PC-3 (cell line): ENCODE measurements at regions not wholly inside any gene's neighbourhood (a gene's known extent, or its start where the extent isn't known, plus 50 kb on each side); places are given as distances from the start of the nearest gene placed in this dataset.
A peak's percentile ranks its signal among the peaks of the same experiment; 100 is the strongest.

Experiments used
- ATAC-seq: fragments of 200-7000 bp; cut with Tn5 transposase; 2 replicates; pipeline ENCODE4 v1.9.1; 2020; ENCODE audit warnings: mild to moderate bottlenecking, moderate library complexity
- BruUV-seq: library from RNA; stranded (reverse); fragments of 400-500 nt; replicated peaks from 2 replicates; lab custom pipeline; 2021; lab: Mats Ljungman, UMichigan
- CTCF ChIA-PET: fragments of 300-600 bp; sonication (Branson Sonifier 250); formaldehyde crosslinking; loops from one replicate; lab custom pipeline; 2022; ENCODE audit warnings: antibody characterized with exemption; lab: Charles Lee
- POLR2A ChIA-PET: fragments of 300-600 bp; sonication (Branson Sonifier 250); formaldehyde crosslinking; loops from one replicate; lab custom pipeline; 2022; ENCODE audit warnings: antibody characterized with exemption; ENCODE audit not compliant: unreplicated experiment; lab: Charles Lee
- DNase-seq: peaks from one replicate; pipeline ENCODE4 v3.0.0-alpha.2; 2015
- H2AFZ ChIP-seq: fragments of 300-600 bp; sonication (generic); 2 replicates; pipeline ENCODE4 v1.6.0; 2016; ENCODE audit warnings: antibody characterized with exemption, low read length
- H3F3A ChIP-seq: fragments of 300-600 bp; sonication (generic); one replicate; pipeline ENCODE4 v1.6.0; 2017; ENCODE audit warnings: antibody characterized with exemption, low read length, control low read depth, mild to moderate bottlenecking; ENCODE audit not compliant: unreplicated experiment
- H3K27ac ChIP-seq: fragments of 300-600 bp; sonication (generic); 2 replicates; pipeline ENCODE4 v1.5.1; 2016; ENCODE audit warnings: mild to moderate bottlenecking, low read length
- H3K27me3 ChIP-seq: fragments of 300-600 bp; sonication (generic); 2 replicates; pipeline ENCODE4 v1.6.1; 2016; ENCODE audit warnings: low read length, mixed read lengths
- H3K36me3 ChIP-seq: fragments of 300-600 bp; sonication (generic); 2 replicates; pipeline ENCODE4 v1.6.1; 2016; ENCODE audit warnings: low read depth, mixed run types, low read length, mixed read lengths
- H3K4me1 ChIP-seq: fragments of 300-600 bp; sonication (generic); 2 replicates; pipeline ENCODE4 v1.5.1; 2016; ENCODE audit warnings: low read length; ENCODE audit not compliant: insufficient read depth
- H3K4me2 ChIP-seq: fragments of 300-600 bp; sonication (generic); 2 replicates; pipeline ENCODE4 v1.6.0; 2016; ENCODE audit warnings: low read length
- H3K4me3 ChIP-seq: fragments of 300-600 bp; sonication (generic); 2 replicates; pipeline ENCODE4 v1.5.1; 2016; ENCODE audit warnings: mild to moderate bottlenecking, low read length, mixed read lengths
- H3K79me2 ChIP-seq: fragments of 300-600 bp; sonication (generic); 2 replicates; pipeline ENCODE4 v1.6.1; 2017; ENCODE audit warnings: low read length, mixed read lengths
- H3K9ac ChIP-seq: fragments of 300-600 bp; sonication (generic); 2 replicates; pipeline ENCODE4 v1.6.0; 2016; ENCODE audit warnings: mild to moderate bottlenecking, low read length
- H3K9me2 ChIP-seq: fragments of 300-600 bp; sonication (generic); replicated peaks from 2 replicates; pipeline ENCODE4 v1.6.1; 2016; ENCODE audit warnings: mixed run types, low read length, mixed read lengths
- H3K9me3 ChIP-seq: fragments of 300-600 bp; sonication (generic); 2 replicates; pipeline ENCODE4 v1.6.1; 2016; ENCODE audit warnings: low read length, mixed read lengths
- H4K20me1 ChIP-seq: fragments of 300-600 bp; sonication (generic); 2 replicates; pipeline ENCODE4 v1.6.1; 2016; ENCODE audit warnings: low read length, mixed read lengths
- EZH2 ChIP-seq: fragments of 300-600 bp; sonication (generic); IDR thresholded peaks from one replicate; pipeline ENCODE4 v1.6.1; 2017; ENCODE audit warnings: antibody characterized with exemption, mild to moderate bottlenecking, low read length; ENCODE audit not compliant: unreplicated experiment
- EZH2phosphoT487 ChIP-seq: fragments of 300-600 bp; sonication (generic); IDR thresholded peaks from 2 replicates; pipeline ENCODE4 v1.6.1; 2018; ENCODE audit warnings: mild to moderate bottlenecking, antibody characterized with exemption, low read length, borderline replicate concordance
- intact Hi-C: fragments of 100-400 bp; cut with micrococcal nuclease; formaldehyde crosslinking; loops from 2 replicates; pipeline ENCODE4 v1.9.0; 2023
- TF ChIP-seq, protein P1 (sequence below): fragments of 300-600 bp; sonication (generic); conservative IDR thresholded peaks from 2 replicates; pipeline ENCODE4 v1.5.1; 2017; ENCODE audit warnings: antibody characterized with exemption, low read depth, mild to moderate bottlenecking, low read length

- no peaks in the 10 kb centered on the region for H3K27me3 ChIP-seq
- ChIA-PET POLR2A (no interaction called here), CTCF (no interaction called here)
- DNase-seq, result no peak
- H3K9me3 ChIP-seq, result no peaks in the 10 kb centered on the region
- H3F3A ChIP-seq, result no peaks in the 10 kb centered on the region
- H3K27ac ChIP-seq, result no peak overlapping the region
- no peaks in the 10 kb centered on the region for H3K36me3 ChIP-seq
- no peak overlapping the region for H3K4me3 ChIP-seq
- no peak overlapping the region for H2AFZ ChIP-seq
- H3K4me2 ChIP-seq, result no peak overlapping the region
- no peaks in the 10 kb centered on the region for H3K79me2 ChIP-seq
- no TSS peak for BruUV-seq
- no peaks in the 10 kb centered on the region for H4K20me1 ChIP-seq
- no peak overlapping the region for H3K9ac ChIP-seq
- intact Hi-C loops, result no loop called here
- H3K4me1 ChIP-seq, result no peaks in the 10 kb centered on the region
- TF ChIP-seq EZH2phosphoT487 (no peak), EZH2 (no peak)
- TF ChIP-seq, protein P1, sequence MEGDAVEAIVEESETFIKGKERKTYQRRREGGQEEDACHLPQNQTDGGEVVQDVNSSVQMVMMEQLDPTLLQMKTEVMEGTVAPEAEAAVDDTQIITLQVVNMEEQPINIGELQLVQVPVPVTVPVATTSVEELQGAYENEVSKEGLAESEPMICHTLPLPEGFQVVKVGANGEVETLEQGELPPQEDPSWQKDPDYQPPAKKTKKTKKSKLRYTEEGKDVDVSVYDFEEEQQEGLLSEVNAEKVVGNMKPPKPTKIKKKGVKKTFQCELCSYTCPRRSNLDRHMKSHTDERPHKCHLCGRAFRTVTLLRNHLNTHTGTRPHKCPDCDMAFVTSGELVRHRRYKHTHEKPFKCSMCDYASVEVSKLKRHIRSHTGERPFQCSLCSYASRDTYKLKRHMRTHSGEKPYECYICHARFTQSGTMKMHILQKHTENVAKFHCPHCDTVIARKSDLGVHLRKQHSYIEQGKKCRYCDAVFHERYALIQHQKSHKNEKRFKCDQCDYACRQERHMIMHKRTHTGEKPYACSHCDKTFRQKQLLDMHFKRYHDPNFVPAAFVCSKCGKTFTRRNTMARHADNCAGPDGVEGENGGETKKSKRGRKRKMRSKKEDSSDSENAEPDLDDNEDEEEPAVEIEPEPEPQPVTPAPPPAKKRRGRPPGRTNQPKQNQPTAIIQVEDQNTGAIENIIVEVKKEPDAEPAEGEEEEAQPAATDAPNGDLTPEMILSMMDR, result no peak
- no peak for ATAC-seq
- H3K9me2 ChIP-seq, result no peaks in the 10 kb centered on the region
Measured at GRCh38 chr9:31671011-31671410, 713.4 kb upstream of the ACO1 start.

GRCh38 chr9:31674264-31674663, 710.2 kb upstream of the ACO1 start:
- ATAC-seq, result no peak
- peak; percentile 2 for DNase-seq
- H4K20me1 ChIP-seq, result no peaks in the 10 kb centered on the region
- no peaks in the 10 kb centered on the region for H3F3A ChIP-seq
- no peaks in the 10 kb centered on the region for H3K27me3 ChIP-seq
- H3K4me1 ChIP-seq, result no peaks in the 10 kb centered on the region
- TF ChIP-seq EZH2, result no peak
- TF ChIP-seq, protein P1, result no peak
- no peak for TF ChIP-seq EZH2phosphoT487
- ChIA-PET CTCF (no interaction called here), POLR2A (no interaction called here)
- no peak overlapping the region for H3K4me3 ChIP-seq
- H3K79me2 ChIP-seq, result no peaks in the 10 kb centered on the region
- H3K9ac ChIP-seq, result no peak overlapping the region
- no peaks in the 10 kb centered on the region for H3K36me3 ChIP-seq
- H3K27ac ChIP-seq, result no peak overlapping the region
- no peaks in the 10 kb centered on the region for H3K9me2 ChIP-seq
- H3K4me2 ChIP-seq, result no peak overlapping the region
- intact Hi-C loops, result no loop called here
- no peak overlapping the region for H2AFZ ChIP-seq
- H3K9me3 ChIP-seq, result no peaks in the 10 kb centered on the region
- BruUV-seq, result no TSS peak

DNA sequence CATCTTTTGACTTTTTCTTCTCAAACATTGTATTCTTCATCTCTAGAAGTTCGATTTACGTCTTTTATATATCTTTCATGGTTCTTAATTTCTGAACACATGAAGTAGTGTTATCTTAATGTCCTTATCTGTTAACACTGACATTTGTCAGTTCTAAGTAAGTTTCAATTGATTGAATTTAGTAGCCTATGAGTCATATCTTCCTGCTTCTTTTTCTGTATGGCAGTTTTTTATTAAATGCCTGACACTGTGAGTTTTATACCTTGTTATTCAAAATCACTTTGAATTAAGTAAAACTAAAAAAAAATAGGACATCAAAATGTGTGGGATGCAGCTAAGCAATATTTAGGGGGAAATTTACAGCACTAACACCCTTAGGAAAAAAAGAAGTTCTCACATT, 707.0 kb upstream of the ACO1 start:
- no peaks in the 10 kb centered on the region for H3K9me2 ChIP-seq
- H3K9me3 ChIP-seq, result no peaks in the 10 kb centered on the region
- H3K9ac ChIP-seq, result no peak overlapping the region
- no peak overlapping the region for H3K4me2 ChIP-seq
- H3K4me3 ChIP-seq, result no peak overlapping the region
- H3K79me2 ChIP-seq, result no peaks in the 10 kb centered on the region
- no peaks in the 10 kb centered on the region for H3F3A ChIP-seq
- ChIA-PET CTCF (no interaction called here), POLR2A (no interaction called here)
- H4K20me1 ChIP-seq, result no peaks in the 10 kb centered on the region
- intact Hi-C loops, result no loop called here
- ATAC-seq, result no peak
- no peak overlapping the region for H2AFZ ChIP-seq
- no peak for DNase-seq
- no peak overlapping the region for H3K27ac ChIP-seq
- no peaks in the 10 kb centered on the region for H3K27me3 ChIP-seq
- no peaks in the 10 kb centered on the region for H3K36me3 ChIP-seq
- no TSS peak for BruUV-seq
- no peaks in the 10 kb centered on the region for H3K4me1 ChIP-seq
- TF ChIP-seq, protein P1, result no peak
